OCI-LY3 (cell line): ENCODE measurements at regions not wholly inside any gene's neighbourhood (a gene's known extent, or its start where the extent isn't known, plus 50 kb on each side); places are given as distances from the start of the nearest gene placed in this dataset.

Experiments used
- CTCF ChIP-seq: fragments of 200-600, 300-600 bp; sonication (generic); IDR thresholded peaks from 2 replicates; pipeline ENCODE4 v1.5.1; 2014; ENCODE audit warnings: antibody characterized with exemption, low read length, low read depth
- EZH2phosphoT487 ChIP-seq: fragments of 200-600 bp; shearing (Covaris generic); IDR thresholded peaks from 2 replicates; pipeline ENCODE4 v1.6.1; 2018; ENCODE audit warnings: antibody characterized with exemption, mixed run types, low read depth

GRCh38 chr21:34282223-34282622 is 81.6 kb upstream of the KCNE2 start:
- no peak for TF ChIP-seq CTCF
- no peak for TF ChIP-seq EZH2phosphoT487
